ENCODE measurements at regions not wholly inside any gene's neighbourhood (a gene's known extent, or its start where the extent isn't known, plus 50 kb on each side); places are given as distances from the start of the nearest gene placed in this dataset.
"Not testable (repeated sequence)": the region's sequence is repeated elsewhere in the genome, so short reads cannot be mapped to it uniquely, and the experiment has no call there.

GRCh38 chr3:153570481-153570880 is 408.5 kb downstream of the RAP2B start:
- TF ChIP-seq CTCF, POLR2A (IDR thresholded peaks at IDR 0.05): not testable (repeated sequence)

All from suprapubic skin (tissue), 3 donors.